SK-N-MC (cell line): ENCODE measurements at regions not wholly inside any gene's neighbourhood (a gene's known extent, or its start where the extent isn't known, plus 50 kb on each side); places are given as distances from the start of the nearest gene placed in this dataset.
"Not testable (repeated sequence)": the region's sequence is repeated elsewhere in the genome, so short reads cannot be mapped to it uniquely, and the experiment has no call there.

Experiments used
- DNase-seq: peaks from one replicate; pipeline ENCODE4 v3.0.0-alpha.2; 2011; ENCODE audit warnings: low read depth, low spot score
- H3K27ac ChIP-seq: fragments of 200-600 bp; sonication (generic); 2 replicates; pipeline ENCODE4 v1.5.1; 2016; ENCODE audit warnings: mixed run types
- H3K36me3 ChIP-seq: fragments of 200-600 bp; sonication (generic); 2 replicates; pipeline ENCODE4 v1.6.1; 2017; ENCODE audit warnings: antibody characterized with exemption, low read length, mixed read lengths; ENCODE audit not compliant: insufficient read depth
- H3K4me3 ChIP-seq: fragments of 200-600 bp; sonication (generic); 2 replicates; pipeline ENCODE4 v1.5.1; 2016
- H3K9ac ChIP-seq: fragments of 200-600 bp; sonication (generic); 2 replicates; pipeline ENCODE4 v1.8.0; 2017; ENCODE audit warnings: mixed run types, mixed read lengths; ENCODE audit not compliant: insufficient read length
- H3K9me3 ChIP-seq: fragments of 200-600 bp; sonication (generic); 2 replicates; pipeline ENCODE4 v1.6.1; 2017; ENCODE audit warnings: low read depth, mild to moderate bottlenecking, antibody characterized with exemption, low read length, moderate library complexity, mixed read lengths
- EZH2 ChIP-seq: fragments of 200-600 bp; sonication (generic); IDR thresholded peaks from one replicate; pipeline ENCODE4 v1.6.1; 2017; ENCODE audit warnings: antibody characterized with exemption
- FOXP2 ChIP-seq: optimal IDR thresholded peaks from 2 replicates; pipeline ENCODE3; 2011; ENCODE audit warnings: mild to moderate bottlenecking, moderate library complexity; ENCODE audit not compliant: insufficient read depth; ENCODE audit errors: extremely low read length, control extremely low read depth
- POLR2AphosphoS5 ChIP-seq: IDR thresholded peaks from 2 replicates; pipeline ENCODE4 v1.6.1; 2012; ENCODE audit warnings: mild to moderate bottlenecking, low read depth, low read length, borderline replicate concordance

DNA sequence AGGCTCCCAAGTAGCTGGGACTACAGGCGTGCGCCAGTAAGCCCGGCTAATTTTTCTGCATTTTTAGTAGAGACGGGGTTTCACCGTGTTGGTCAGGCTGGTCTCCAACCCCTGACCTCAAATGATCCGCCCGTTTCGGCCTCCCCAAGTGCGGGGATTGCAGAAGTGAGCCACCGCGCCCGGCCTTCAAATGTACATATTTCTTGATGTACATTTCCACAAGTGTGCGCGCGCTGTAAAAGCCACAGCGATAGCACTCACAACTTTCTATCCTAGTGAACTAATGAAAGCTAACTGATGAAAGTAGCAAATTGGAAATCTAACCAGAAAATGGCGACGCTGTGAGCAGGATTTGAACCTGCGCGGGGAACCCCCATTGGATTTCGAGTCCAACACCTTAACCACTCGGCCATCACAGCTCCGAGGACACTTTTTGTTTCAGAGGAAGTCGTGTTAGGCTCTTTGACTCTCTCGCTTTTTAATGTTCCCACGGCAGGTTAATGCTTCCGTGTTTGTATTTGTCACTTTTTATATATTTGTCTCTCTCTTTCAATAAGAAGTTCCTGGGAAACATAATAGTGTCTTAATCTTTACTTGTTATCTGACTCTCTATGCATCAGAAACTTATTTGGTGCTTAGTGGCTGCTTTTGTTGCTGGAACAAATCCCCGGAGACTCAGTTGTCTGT lies 199.4 kb upstream of the ZNF184 start:
- H3K4me3 ChIP-seq, result peak overlapping the region; percentile 90
- peak overlapping the region; percentile 76 for H3K9ac ChIP-seq
- H3K27ac ChIP-seq, result peak overlapping the region; percentile 84
- no peak for DNase-seq
- no peak for TF ChIP-seq FOXP2
- H3K36me3 ChIP-seq, result no peaks in the 10 kb centered on the region
- no peaks in the 10 kb centered on the region for H3K9me3 ChIP-seq

- Histone ChIP-seq H3K4me3 (peak overlapping the region; percentile 90), H3K36me3 (no peaks in the 10 kb centered on the region), H3K9me3 (no peaks in the 10 kb centered on the region), H3K9ac (no peak overlapping the region), H3K27ac (peak overlapping the region; percentile 20)
- TF ChIP-seq POLR2AphosphoS5, result no peak
- TF ChIP-seq EZH2, result no peak
- TF ChIP-seq FOXP2, result no peak
- no peak for DNase-seq
Observed at GRCh38 chr6:27669624-27670301, 196.9 kb upstream of the ZNF184 start.

GRCh38 chr6:27669295-27669623 lies 196.4 kb upstream of the ZNF184 start:
- Histone ChIP-seq H3K27ac (peak overlapping the region; percentile 20), H3K36me3 (no peaks in the 10 kb centered on the region), H3K9ac (peak overlapping the region; percentile 2), H3K4me3 (peak overlapping the region; percentile 90), H3K9me3 (no peaks in the 10 kb centered on the region)
- TF ChIP-seq POLR2AphosphoS5, result no peak
- no peak for TF ChIP-seq FOXP2
- TF ChIP-seq EZH2, result no peak
- DNase-seq, result no peak

- Histone ChIP-seq H3K4me3 (peak overlapping the region; percentile 90), H3K36me3 (no peaks in the 10 kb centered on the region), H3K9ac (peak overlapping the region; percentile 71), H3K9me3 (no peaks in the 10 kb centered on the region), H3K27ac (peak overlapping the region; percentile 65)
- TF ChIP-seq FOXP2 (no peak), EZH2 (no peak), POLR2AphosphoS5 (no peak)
- no peak for DNase-seq
Observed at GRCh38 chr6:27668442-27669294, 195.8 kb upstream of the ZNF184 start.

DNA sequence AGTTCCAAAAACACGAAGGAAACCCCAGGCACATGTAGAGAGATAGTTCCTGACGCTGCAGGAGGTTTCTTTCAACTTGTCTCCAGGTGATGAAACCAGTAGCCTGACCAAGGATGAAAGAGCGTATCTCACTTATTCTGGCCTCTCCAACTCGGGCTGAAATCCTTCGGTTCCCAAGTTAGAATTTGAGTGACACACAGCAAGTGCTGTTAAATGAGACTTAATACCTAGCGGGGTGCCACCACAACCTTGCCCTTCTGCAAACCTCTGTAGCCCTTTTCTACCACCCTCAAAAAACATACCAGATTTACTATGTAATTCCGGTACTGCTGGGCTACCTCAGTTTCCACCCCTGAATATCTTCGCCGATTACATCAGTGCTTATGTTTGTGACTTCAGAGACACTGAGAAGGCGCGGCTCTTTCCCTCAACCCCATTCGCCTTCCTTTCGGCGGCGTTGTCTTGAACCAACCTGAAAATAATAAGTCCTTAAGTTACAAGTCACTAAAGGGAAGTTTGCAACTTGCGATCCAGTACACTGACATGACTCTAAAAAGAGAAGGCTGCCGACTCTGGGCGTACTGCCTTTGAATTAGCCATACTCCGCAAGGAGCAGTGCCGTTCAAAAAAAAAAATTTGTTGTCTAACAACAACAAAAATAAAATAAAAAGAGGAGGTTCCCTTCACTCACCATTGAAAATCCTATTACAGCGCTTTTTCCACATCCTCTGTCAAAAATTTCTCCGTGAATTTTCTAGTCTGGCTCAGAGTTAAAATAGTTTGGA lies 194.9 kb upstream of the ZNF184 start:
- TF ChIP-seq FOXP2 (no peak), EZH2 (no peak), POLR2AphosphoS5 (no peak)
- no peak for DNase-seq
- H3K9me3 ChIP-seq, result no peaks in the 10 kb centered on the region
- peak overlapping the region; percentile 90 for H3K4me3 ChIP-seq
- H3K36me3 ChIP-seq, result no peaks in the 10 kb centered on the region
- H3K9ac ChIP-seq, result peak overlapping the region; percentile 71
- H3K27ac ChIP-seq, result peak overlapping the region; percentile 65; the same call in 1 of the 2 replicates

GRCh38 chr6:27667016-27667656 lies 194.2 kb upstream of the ZNF184 start:
- no peaks in the 10 kb centered on the region for H3K9me3 ChIP-seq
- peak overlapping the region; percentile 71 for H3K9ac ChIP-seq
- H3K4me3 ChIP-seq, result peak overlapping the region; percentile 90
- DNase-seq, result no peak
- no peak for TF ChIP-seq FOXP2
- TF ChIP-seq EZH2, result no peak
- no peak for TF ChIP-seq POLR2AphosphoS5
- H3K36me3 ChIP-seq, result no peaks in the 10 kb centered on the region
- no peak overlapping the region for H3K27ac ChIP-seq

- no peaks in the 10 kb centered on the region for H3K9me3 ChIP-seq
- no peak overlapping the region for H3K9ac ChIP-seq
- TF ChIP-seq EZH2 (no peak), POLR2AphosphoS5 (no peak), FOXP2 (no peak)
- H3K36me3 ChIP-seq, result no peaks in the 10 kb centered on the region
- no peak overlapping the region for H3K4me3 ChIP-seq
- DNase-seq, result no peak
- no peak overlapping the region for H3K27ac ChIP-seq
Observed at GRCh38 chr6:27662769-27663168, 189.9 kb upstream of the ZNF184 start.

DNA sequence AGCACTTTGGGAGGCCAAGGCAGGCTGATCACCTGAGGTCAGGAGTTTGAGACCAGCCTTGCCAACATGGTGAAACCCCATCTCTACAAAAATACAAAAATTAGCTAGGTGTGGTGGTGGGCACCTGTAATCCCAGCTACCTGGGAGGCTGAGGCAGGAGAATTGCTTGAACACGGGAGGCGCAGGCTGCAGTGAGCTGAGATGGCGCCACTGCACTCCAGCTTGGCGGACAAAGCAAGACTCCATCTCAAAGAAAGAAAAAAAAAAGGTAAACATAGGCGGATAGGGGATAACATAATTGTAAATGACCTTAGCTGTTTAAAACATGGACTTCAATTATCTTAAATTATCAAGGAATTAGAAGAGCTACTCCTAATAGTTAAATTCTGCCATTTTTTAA lies 189.3 kb upstream of the ZNF184 start:
- not testable (repeated sequence) for H3K9me3 ChIP-seq, H3K27ac ChIP-seq, DNase-seq, H3K4me3 ChIP-seq, H3K9ac ChIP-seq, H3K36me3 ChIP-seq

GRCh38 chr6:27653143-27653825 lies 180.4 kb upstream of the ZNF184 start:
- not testable (repeated sequence) for DNase-seq, H3K4me3 ChIP-seq, H3K36me3 ChIP-seq, H3K27ac ChIP-seq, H3K9me3 ChIP-seq, H3K9ac ChIP-seq
